ENCODE measurements at regions not wholly inside any gene's neighbourhood (a gene's known extent, or its start where the extent isn't known, plus 50 kb on each side); places are given as distances from the start of the nearest gene placed in this dataset.

DNA sequence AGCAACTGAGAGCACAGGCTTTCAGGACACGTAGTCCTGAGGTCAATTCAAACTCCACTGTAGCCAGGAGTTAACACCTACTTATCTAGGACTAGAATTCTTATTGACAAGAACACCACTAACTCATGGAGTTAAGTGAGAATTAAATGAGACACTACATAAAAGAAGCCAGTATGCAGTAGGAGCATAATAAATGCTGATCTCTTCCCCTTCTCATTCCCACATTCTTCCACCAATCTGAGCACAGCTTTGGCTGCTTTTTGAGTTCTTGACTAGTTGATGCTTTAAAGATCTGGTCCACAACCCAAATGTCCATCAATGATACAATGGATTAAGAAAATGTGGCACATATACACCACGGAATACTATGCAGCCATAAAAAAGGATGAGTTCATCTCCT, 55.2 kb downstream of the TTC32 start:
- Histone ChIP-seq H3K4me1 (ENCODE audit: control insufficient read depth, low read length) (no peaks in the 10 kb centered on the region), H3K9me2 (replicated peaks; ENCODE audit: control insufficient read depth, low read length) (no peaks in the 10 kb centered on the region), H4K20me1 (ENCODE audit: control insufficient read depth, insufficient read depth, low read depth, low read length) (no peaks in the 10 kb centered on the region), H3K27me3 (ENCODE audit: control insufficient read depth, low read length) (no peaks in the 10 kb centered on the region), H3K4me3 (ENCODE audit: low read length) (no peak overlapping the region), H3K27ac (ENCODE audit: low read depth, low read length) (no peak overlapping the region), H3K4me2 (ENCODE audit: low read length) (no peak overlapping the region), H3F3A (ENCODE audit: control insufficient read depth, insufficient read depth) (no peaks in the 10 kb centered on the region), H3K9me3 (ENCODE audit: control insufficient read depth, insufficient read depth, low read length) (no peaks in the 10 kb centered on the region), H3K36me3 (ENCODE audit: control insufficient read depth, low read length) (no peaks in the 10 kb centered on the region), H3K79me2 (ENCODE audit: control insufficient read depth, low read length) (no peaks in the 10 kb centered on the region)
- TF ChIP-seq, protein P1, sequence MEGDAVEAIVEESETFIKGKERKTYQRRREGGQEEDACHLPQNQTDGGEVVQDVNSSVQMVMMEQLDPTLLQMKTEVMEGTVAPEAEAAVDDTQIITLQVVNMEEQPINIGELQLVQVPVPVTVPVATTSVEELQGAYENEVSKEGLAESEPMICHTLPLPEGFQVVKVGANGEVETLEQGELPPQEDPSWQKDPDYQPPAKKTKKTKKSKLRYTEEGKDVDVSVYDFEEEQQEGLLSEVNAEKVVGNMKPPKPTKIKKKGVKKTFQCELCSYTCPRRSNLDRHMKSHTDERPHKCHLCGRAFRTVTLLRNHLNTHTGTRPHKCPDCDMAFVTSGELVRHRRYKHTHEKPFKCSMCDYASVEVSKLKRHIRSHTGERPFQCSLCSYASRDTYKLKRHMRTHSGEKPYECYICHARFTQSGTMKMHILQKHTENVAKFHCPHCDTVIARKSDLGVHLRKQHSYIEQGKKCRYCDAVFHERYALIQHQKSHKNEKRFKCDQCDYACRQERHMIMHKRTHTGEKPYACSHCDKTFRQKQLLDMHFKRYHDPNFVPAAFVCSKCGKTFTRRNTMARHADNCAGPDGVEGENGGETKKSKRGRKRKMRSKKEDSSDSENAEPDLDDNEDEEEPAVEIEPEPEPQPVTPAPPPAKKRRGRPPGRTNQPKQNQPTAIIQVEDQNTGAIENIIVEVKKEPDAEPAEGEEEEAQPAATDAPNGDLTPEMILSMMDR (IDR thresholded peaks at IDR 0.05; ENCODE audit: low read depth, low read length, poor library complexity, severe bottlenecking), result no peak
- no peak for TF ChIP-seq EZH2phosphoT487 (IDR thresholded peaks at IDR 0.05; ENCODE audit: borderline replicate concordance, low read length)

DNA sequence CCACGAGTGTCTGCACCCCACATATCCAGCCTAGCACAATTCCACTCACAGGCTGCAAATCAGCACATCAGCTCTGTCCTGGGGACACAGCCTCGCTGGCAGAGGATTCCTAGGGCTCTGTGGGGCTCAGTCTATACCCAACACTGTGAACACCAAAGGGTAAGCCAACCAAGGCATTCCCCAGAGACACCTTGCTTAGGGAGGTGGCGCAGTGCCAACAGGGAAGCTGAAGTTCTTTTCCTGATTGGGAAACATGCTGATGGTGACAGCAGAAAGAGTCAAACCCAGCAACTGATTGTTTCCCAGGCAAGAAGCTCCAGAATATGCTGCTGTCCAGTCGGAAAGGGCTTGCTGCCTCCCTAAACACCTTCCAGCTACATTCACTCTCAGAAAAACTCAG, 55.8 kb downstream of the TTC32 start:
- Histone ChIP-seq H3K36me3 (ENCODE audit: control insufficient read depth, low read length) (no peaks in the 10 kb centered on the region), H4K20me1 (ENCODE audit: control insufficient read depth, insufficient read depth, low read depth, low read length) (no peaks in the 10 kb centered on the region), H3K4me3 (ENCODE audit: low read length) (no peak overlapping the region), H3K4me2 (ENCODE audit: low read length) (no peak overlapping the region), H3K9me3 (ENCODE audit: control insufficient read depth, insufficient read depth, low read length) (no peaks in the 10 kb centered on the region), H3F3A (ENCODE audit: control insufficient read depth, insufficient read depth) (no peaks in the 10 kb centered on the region), H3K27ac (ENCODE audit: low read depth, low read length) (no peak overlapping the region), H3K79me2 (ENCODE audit: control insufficient read depth, low read length) (no peaks in the 10 kb centered on the region), H3K9me2 (replicated peaks; ENCODE audit: control insufficient read depth, low read length) (no peaks in the 10 kb centered on the region), H3K4me1 (ENCODE audit: control insufficient read depth, low read length) (no peaks in the 10 kb centered on the region), H3K27me3 (ENCODE audit: control insufficient read depth, low read length) (no peaks in the 10 kb centered on the region)
- TF ChIP-seq, protein P1 (IDR thresholded peaks at IDR 0.05; ENCODE audit: low read depth, low read length, poor library complexity, severe bottlenecking), result no peak
- no peak for TF ChIP-seq EZH2phosphoT487 (IDR thresholded peaks at IDR 0.05; ENCODE audit: borderline replicate concordance, low read length)

DNA sequence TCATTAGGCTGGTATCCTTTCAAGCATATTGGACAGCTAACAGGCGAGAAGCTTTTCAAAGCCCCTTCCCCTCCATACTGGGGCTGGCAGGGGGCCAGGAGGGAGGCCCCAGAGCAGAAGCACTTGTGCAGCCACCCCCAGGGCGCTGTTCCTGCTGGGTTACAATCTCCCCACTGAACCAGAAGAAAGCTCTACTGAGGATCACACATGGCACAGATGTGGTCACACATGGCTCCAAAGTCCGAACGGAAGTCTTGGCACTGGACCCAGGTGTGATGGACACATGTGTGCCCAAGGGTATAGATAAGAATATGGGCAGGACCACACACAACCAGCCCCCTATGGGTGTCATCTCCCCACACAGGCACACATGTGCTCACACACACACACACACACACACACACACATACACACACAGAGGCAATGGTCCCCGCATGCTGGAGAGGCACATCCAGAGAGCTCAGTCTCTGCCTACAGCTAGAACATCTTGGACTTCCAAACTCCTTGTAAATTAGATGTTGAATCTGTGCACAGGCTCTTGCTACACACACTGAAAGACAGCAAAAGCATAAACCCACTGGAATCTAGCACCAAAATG, 56.4 kb downstream of the TTC32 start:
- Histone ChIP-seq H3K4me3 (ENCODE audit: low read length) (no peak overlapping the region), H4K20me1 (ENCODE audit: control insufficient read depth, insufficient read depth, low read depth, low read length) (no peaks in the 10 kb centered on the region)

More for the DNA sequence above, 56.4 kb downstream of the TTC32 start:
- Histone ChIP-seq H3K27me3 (ENCODE audit: control insufficient read depth, low read length) (no peaks in the 10 kb centered on the region), H3K9me3 (ENCODE audit: control insufficient read depth, insufficient read depth, low read length) (no peaks in the 10 kb centered on the region), H3K9me2 (replicated peaks; ENCODE audit: control insufficient read depth, low read length) (no peaks in the 10 kb centered on the region), H3K27ac (ENCODE audit: low read depth, low read length) (no peak overlapping the region), H3K4me1 (ENCODE audit: control insufficient read depth, low read length) (no peaks in the 10 kb centered on the region), H3K36me3 (ENCODE audit: control insufficient read depth, low read length) (no peaks in the 10 kb centered on the region), H3K4me2 (ENCODE audit: low read length) (no peak overlapping the region), H3F3A (ENCODE audit: control insufficient read depth, insufficient read depth) (no peaks in the 10 kb centered on the region), H3K79me2 (ENCODE audit: control insufficient read depth, low read length) (no peaks in the 10 kb centered on the region)
- no peak for TF ChIP-seq EZH2phosphoT487 (IDR thresholded peaks at IDR 0.05; ENCODE audit: borderline replicate concordance, low read length)
- TF ChIP-seq, protein P1 (IDR thresholded peaks at IDR 0.05; ENCODE audit: low read depth, low read length, poor library complexity, severe bottlenecking), result no peak

All from DOHH2 (cell line).